NB4 (cell line): ENCODE measurements at regions not wholly inside any gene's neighbourhood (a gene's known extent, or its start where the extent isn't known, plus 50 kb on each side); places are given as distances from the start of the nearest gene placed in this dataset.

Experiments used
- POLR2A ChIP-seq: IDR thresholded peaks from 2 replicates; pipeline ENCODE4 v1.6.1; 2011; ENCODE audit warnings: mild to moderate bottlenecking; ENCODE audit not compliant: insufficient read length; ENCODE audit errors: extremely low read depth
- TF ChIP-seq, protein P1 (sequence below): IDR thresholded peaks from one replicate; pipeline ENCODE4 v1.5.1; 2012; ENCODE audit warnings: low read depth, low read length

DNA sequence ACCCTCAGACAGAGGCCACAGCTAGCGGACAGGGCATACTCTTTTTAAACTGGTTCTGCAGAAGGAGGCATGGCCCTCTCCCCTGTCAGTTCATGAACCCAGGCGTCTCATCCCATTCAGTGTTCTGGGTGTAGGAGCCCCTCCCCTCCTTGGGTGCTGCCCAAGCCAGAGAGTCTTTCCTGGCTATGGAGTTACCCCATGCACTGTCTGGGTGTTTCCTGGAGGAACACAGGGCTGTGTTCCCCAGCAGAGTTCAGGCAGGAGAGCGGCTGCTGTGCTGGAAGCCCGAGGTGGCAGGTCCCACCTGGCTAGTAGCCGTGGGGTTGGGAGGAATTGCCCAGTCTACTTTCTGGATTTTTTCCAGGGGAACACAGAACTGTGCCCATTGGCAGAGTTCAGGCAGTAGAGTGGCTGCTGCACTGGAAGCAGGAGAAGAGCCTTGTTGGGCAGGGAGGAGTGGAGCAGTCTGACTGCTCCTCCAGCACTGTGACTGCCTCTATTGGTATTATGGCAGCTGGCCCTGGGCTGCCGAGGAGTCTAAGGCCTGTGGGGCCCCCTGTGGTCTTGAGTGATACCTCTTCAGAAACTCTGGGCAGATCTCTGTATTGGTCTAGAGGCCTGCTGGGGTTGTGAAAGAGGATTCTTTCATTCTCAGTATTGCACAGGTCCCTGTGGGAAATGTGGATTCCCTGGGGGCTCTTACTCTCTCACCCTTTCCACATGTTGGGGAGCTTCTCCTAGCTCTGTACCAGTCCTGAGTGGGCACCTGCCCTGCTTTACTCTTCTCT lies 168.3 kb downstream of the PCDH20 start:
- TF ChIP-seq, protein P1, sequence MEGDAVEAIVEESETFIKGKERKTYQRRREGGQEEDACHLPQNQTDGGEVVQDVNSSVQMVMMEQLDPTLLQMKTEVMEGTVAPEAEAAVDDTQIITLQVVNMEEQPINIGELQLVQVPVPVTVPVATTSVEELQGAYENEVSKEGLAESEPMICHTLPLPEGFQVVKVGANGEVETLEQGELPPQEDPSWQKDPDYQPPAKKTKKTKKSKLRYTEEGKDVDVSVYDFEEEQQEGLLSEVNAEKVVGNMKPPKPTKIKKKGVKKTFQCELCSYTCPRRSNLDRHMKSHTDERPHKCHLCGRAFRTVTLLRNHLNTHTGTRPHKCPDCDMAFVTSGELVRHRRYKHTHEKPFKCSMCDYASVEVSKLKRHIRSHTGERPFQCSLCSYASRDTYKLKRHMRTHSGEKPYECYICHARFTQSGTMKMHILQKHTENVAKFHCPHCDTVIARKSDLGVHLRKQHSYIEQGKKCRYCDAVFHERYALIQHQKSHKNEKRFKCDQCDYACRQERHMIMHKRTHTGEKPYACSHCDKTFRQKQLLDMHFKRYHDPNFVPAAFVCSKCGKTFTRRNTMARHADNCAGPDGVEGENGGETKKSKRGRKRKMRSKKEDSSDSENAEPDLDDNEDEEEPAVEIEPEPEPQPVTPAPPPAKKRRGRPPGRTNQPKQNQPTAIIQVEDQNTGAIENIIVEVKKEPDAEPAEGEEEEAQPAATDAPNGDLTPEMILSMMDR, result no peak
- no peak for TF ChIP-seq POLR2A
